GM13977 (cell line): ENCODE measurements at regions not wholly inside any gene's neighbourhood (a gene's known extent, or its start where the extent isn't known, plus 50 kb on each side); places are given as distances from the start of the nearest gene placed in this dataset.

Experiments used
- DNase-seq: peaks from one replicate; pipeline ENCODE4 v3.0.0; 2012; ENCODE audit warnings: low spot score
- CTCF ChIP-seq: IDR thresholded peaks from 2 replicates; pipeline ENCODE4 v1.5.1; 2012; ENCODE audit warnings: mild to moderate bottlenecking, control low read depth; ENCODE audit not compliant: insufficient read depth; ENCODE audit errors: extremely low read depth, missing control alignments
- in situ Hi-C: fragments of 300-500 bp; cut with MboI; formaldehyde crosslinking; loops from one replicate; pipeline ENCODE4 v1.12.0; 2022; ENCODE audit warnings: low sequenced_read_pairs, low pct_unique_long_range_greater_than_20kb, mixed read lengths, inconsistent platforms; ENCODE audit not compliant: unreplicated experiment

GRCh38 chr9:87435189-87435880, 62.3 kb upstream of the DAPK1 start:
- TF ChIP-seq CTCF, result no peak
- no peak for DNase-seq
- in situ Hi-C loops, result no loop called here

GRCh38 chr9:87436716-87437115, 61.0 kb upstream of the DAPK1 start:
- no peak for TF ChIP-seq CTCF
- in situ Hi-C loops, result no loop called here
- DNase-seq, result no peak

- in situ Hi-C loops, result no loop called here
- no peak for DNase-seq
- TF ChIP-seq CTCF, result no peak
Observed at GRCh38 chr9:87437966-87438365, 59.7 kb upstream of the DAPK1 start.

DNA sequence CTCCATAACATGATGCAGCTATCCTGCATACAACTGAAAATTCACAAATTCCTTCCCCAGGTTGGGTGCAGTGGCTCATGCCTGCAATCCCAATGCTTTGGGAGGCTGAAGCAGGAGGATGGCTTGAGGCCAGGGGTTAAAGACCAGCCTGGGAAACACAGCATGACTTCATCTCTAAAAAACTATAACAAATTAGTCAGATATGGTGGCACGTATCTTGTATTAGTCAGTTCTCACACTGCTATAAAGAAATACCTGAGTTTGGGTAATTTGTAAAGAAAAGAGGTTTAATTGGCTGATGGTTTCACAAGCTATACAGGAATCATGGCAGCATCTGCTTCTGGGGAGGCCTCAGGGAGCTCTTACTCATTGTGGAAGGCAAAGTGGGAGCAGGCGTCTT, 56.4 kb upstream of the DAPK1 start:
- DNase-seq, result no peak
- no peak for TF ChIP-seq CTCF
- in situ Hi-C loops, result no loop called here

DNA sequence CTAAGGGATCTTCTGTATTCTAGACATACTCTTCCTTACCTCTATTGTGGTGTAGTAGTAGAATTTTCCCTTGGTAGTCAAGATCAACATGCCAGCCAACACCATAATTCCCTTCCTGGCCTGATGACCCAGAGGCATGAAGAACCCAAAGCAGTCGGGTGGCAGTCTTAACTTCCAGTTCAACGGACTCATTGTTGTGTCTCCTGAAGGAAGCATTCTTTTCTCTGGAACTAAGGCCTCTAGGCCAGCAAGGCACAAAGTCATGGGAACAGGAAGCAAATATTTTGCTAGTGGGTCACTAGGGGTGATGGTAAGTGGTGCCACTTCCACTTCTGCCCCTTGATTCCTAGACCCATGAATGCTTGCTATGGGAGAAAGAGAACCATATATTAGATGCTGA, 55.2 kb upstream of the DAPK1 start:
- DNase-seq, result no peak
- in situ Hi-C loops, result no loop called here
- TF ChIP-seq CTCF, result no peak

DNA sequence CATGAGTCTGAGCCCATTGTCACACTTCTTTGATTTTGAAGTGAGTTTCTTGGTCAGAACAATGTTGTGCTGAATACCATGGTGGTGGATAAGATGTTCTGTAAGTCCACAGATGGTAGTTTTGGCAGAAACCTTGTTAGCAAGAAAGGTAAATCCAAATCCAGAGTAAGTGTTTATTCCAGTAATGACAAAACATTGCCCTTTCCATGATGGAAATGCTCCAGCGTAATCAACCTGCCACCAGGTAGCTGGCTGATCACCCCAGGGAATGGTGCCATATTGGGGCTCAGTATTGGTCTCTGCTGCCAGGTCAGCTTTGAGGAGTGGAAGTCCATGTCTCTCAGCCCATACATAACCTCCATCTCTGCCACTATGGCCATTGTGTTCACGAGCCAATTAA, 54.7 kb upstream of the DAPK1 start:
- in situ Hi-C loops, result no loop called here

More for the DNA sequence above, 54.7 kb upstream of the DAPK1 start:
- DNase-seq, result no peak
- no peak for TF ChIP-seq CTCF
